HL-60 (cell line): ENCODE measurements at regions not wholly inside any gene's neighbourhood (a gene's known extent, or its start where the extent isn't known, plus 50 kb on each side); places are given as distances from the start of the nearest gene placed in this dataset.

Experiments
- DNase-seq, 2 experiments: peaks; one replicate each; pipeline ENCODE4 v3.0.0-alpha.2; 2010 to 2020; ENCODE audit warnings: low read depth in 1 of 2, low spot score in 1 of 2
- H3K27ac ChIP-seq: fragments of 250-450 bp; sonication (Bioruptor Pico); replicated peaks from 2 replicates; pipeline ENCODE4 v1.5.1; 2020; ENCODE audit warnings: mild to moderate bottlenecking, moderate library complexity
- H3K27me3 ChIP-seq: fragments of 250-450 bp; sonication (Bioruptor Pico); 2 replicates; pipeline ENCODE4 v1.5.1; 2021; ENCODE audit warnings: mild to moderate bottlenecking, moderate library complexity; ENCODE audit not compliant: insufficient read depth, poor library complexity, severe bottlenecking
- H3K4me3 ChIP-seq: replicated peaks from 2 replicates; pipeline ENCODE4 v1.5.1; 2011; ENCODE audit warnings: mild to moderate bottlenecking, control low read depth, low read length; ENCODE audit not compliant: insufficient read depth
- GABPA ChIP-seq: IDR thresholded peaks from 2 replicates; pipeline ENCODE4 v1.6.1; 2012; ENCODE audit warnings: low read depth
- POLR2AphosphoS5 ChIP-seq: IDR thresholded peaks from 2 replicates; pipeline ENCODE4 v1.6.1; 2012; ENCODE audit warnings: low read depth
- REST ChIP-seq: IDR thresholded peaks from 2 replicates; pipeline ENCODE4 v1.6.1; 2012; ENCODE audit warnings: low read depth; ENCODE audit not compliant: insufficient replicate concordance
- SPI1 ChIP-seq: IDR thresholded peaks from 2 replicates; pipeline ENCODE4 v1.6.1; 2012; ENCODE audit warnings: low read depth, mild to moderate bottlenecking, borderline replicate concordance
- TF ChIP-seq, protein P1 (sequence below): IDR thresholded peaks from one replicate; pipeline ENCODE4 v1.5.1; 2011; ENCODE audit warnings: low read length, control low read depth, inconsistent platforms; ENCODE audit not compliant: insufficient read depth

DNA sequence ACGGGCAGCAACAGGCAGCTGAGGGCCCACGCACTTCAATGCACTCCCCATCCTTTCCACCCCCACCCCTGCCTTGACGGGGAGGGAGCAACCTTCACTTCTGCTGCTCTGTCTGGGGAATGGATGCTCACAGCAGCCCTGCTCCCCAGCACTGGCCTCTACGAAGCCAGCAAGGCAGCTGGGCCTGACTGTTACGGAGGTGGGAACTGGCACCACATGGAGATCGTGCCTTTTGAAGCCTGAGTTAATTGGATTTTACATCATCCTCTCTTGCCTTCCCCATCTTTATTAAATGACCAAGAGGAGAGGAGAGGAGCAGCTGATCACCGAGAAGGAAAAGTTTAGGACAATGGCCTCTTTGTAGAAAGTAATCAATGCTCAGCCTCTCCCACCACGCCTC, 187.0 kb upstream of the RPL38 start:
- H3K4me3 ChIP-seq, result no peak overlapping the region
- H3K27me3 ChIP-seq, result no peaks in the 10 kb centered on the region
- TF ChIP-seq SPI1 (no peak), REST (no peak), POLR2AphosphoS5 (no peak), GABPA (no peak)
- TF ChIP-seq, protein P1, sequence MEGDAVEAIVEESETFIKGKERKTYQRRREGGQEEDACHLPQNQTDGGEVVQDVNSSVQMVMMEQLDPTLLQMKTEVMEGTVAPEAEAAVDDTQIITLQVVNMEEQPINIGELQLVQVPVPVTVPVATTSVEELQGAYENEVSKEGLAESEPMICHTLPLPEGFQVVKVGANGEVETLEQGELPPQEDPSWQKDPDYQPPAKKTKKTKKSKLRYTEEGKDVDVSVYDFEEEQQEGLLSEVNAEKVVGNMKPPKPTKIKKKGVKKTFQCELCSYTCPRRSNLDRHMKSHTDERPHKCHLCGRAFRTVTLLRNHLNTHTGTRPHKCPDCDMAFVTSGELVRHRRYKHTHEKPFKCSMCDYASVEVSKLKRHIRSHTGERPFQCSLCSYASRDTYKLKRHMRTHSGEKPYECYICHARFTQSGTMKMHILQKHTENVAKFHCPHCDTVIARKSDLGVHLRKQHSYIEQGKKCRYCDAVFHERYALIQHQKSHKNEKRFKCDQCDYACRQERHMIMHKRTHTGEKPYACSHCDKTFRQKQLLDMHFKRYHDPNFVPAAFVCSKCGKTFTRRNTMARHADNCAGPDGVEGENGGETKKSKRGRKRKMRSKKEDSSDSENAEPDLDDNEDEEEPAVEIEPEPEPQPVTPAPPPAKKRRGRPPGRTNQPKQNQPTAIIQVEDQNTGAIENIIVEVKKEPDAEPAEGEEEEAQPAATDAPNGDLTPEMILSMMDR, result no peak
- DNase-seq, result no peak
- H3K27ac ChIP-seq, result no peak overlapping the region

DNA sequence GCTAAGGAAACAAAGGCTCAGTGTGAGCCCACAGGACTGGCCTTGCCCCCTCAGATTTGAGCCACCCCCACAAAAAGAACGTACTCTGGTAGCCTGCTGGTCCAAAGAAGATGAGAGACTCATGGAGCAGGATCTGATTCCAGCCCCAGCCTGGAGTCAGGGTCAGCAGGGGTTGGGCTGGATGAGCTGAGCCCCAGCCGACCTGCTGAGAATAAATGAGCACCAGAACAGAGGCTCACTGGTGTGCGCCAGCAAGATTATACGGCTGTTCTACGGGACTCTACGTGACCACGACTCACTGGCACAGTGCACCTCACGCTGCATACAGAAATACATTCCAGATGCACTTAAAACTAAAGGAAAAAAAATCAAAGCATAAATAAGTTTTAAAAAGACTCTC, 186.0 kb upstream of the RPL38 start:
- TF ChIP-seq, protein P1, result no peak
- TF ChIP-seq GABPA (no peak), POLR2AphosphoS5 (no peak), SPI1 (no peak), REST (no peak)
- Histone ChIP-seq H3K4me3 (no peak overlapping the region), H3K27ac (no peak overlapping the region), H3K27me3 (no peaks in the 10 kb centered on the region)
- no peak for DNase-seq

- no peak overlapping the region for H3K27ac ChIP-seq
- H3K27me3 ChIP-seq, result no peaks in the 10 kb centered on the region
- no peak overlapping the region for H3K4me3 ChIP-seq
- no peak for DNase-seq
- TF ChIP-seq, protein P1, result no peak
- TF ChIP-seq GABPA (no peak), REST (no peak), SPI1 (no peak), POLR2AphosphoS5 (no peak)
These were observed 185.4 kb upstream of the RPL38 start for GRCh38 chr17:74018115-74018514.
